ENCODE measurements at regions not wholly inside any gene's neighbourhood (a gene's known extent, or its start where the extent isn't known, plus 50 kb on each side); places are given as distances from the start of the nearest gene placed in this dataset.

DNA sequence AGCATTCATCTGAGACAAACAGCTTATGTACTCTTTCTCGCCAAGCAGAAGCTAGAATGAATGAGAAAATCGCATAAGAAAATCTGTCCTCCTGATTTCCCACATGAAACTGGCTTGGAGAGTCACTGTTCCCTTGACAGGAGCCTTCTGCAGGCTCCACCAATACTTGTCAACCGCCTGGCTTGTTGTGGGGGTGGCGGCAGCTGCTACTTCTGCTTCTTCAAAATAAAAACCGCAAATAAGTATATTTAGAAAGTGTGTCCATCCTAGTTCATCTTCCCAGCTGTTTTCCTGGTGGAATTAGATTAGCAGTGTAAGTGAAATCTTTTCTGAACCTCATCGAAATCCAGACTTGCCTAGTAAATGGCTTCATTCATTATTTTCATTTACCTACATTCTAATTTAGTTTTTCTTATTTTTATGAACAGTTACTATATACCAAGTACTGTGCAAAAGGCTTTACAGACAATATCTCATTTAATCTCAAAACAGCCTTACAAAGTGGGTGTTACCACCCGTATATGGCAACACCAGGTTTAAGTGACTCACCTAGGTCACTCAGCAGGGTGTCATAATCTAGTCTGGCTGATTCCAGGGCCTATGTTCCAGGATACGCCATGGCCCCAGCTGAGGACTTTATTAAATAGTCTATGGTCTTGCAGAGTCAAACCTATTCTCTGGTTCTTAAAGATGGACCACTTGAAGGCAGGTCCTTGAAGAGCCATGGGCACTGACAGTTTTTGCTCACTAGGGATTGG, 104.6 kb upstream of the IGFBP7 start:
- FAIRE-seq = no peak
- intact Hi-C loops (cut with DNase I) = no loop called here

DNA sequence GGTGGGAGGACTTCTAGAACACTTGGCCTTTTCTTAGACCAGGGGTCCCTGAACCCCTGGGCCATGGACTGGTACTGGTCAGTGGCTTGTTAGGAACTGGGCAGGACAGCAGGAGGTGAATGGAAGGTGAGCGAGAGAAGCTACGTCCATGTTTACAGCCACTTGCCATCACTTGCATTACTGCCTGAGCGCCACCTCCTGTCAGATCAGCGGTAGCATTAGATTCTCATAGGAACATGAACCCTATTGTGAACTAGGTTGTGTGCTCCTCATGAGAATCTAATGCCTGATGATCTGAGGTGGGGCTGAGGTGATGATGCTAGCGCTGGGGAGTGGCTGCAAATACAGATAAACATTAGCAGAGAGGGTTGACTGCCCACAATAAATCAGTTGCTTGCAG, 100.9 kb upstream of the IGFBP7 start:
- Histone ChIP-seq H3K9ac (ENCODE audit: low read length in 3 of 3) (no peak overlapping the region), H3K36me3 (ENCODE audit: control insufficient read depth in 2 of 3, insufficient read depth in 3 of 3, low read length in 3 of 3) (no peaks in the 10 kb centered on the region), H3K4me1 (ENCODE audit: control insufficient read depth in 2 of 3, insufficient read depth in 2 of 3, low read depth in 1 of 3, low read length in 3 of 3) (no peaks in the 10 kb centered on the region), H3K27me3 (ENCODE audit: control insufficient read depth, insufficient read depth, low read length) (no peaks in the 10 kb centered on the region), H3K9me3 (ENCODE audit: control insufficient read depth in 2 of 3, insufficient read depth in 1 of 3, low read length in 3 of 3) (no peaks in the 10 kb centered on the region), H3K4me3 (ENCODE audit: low read length in 3 of 3) (no peak overlapping the region), H3K27ac (ENCODE audit: low read depth in 2 of 2, low read length in 2 of 2) (no peak overlapping the region)
- intact Hi-C loops (cut with DNase I) = no loop called here
- TF ChIP-seq, protein P1, sequence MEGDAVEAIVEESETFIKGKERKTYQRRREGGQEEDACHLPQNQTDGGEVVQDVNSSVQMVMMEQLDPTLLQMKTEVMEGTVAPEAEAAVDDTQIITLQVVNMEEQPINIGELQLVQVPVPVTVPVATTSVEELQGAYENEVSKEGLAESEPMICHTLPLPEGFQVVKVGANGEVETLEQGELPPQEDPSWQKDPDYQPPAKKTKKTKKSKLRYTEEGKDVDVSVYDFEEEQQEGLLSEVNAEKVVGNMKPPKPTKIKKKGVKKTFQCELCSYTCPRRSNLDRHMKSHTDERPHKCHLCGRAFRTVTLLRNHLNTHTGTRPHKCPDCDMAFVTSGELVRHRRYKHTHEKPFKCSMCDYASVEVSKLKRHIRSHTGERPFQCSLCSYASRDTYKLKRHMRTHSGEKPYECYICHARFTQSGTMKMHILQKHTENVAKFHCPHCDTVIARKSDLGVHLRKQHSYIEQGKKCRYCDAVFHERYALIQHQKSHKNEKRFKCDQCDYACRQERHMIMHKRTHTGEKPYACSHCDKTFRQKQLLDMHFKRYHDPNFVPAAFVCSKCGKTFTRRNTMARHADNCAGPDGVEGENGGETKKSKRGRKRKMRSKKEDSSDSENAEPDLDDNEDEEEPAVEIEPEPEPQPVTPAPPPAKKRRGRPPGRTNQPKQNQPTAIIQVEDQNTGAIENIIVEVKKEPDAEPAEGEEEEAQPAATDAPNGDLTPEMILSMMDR (IDR thresholded peaks at IDR 0.05; ENCODE audit: borderline replicate concordance, extremely low read depth, insufficient read depth) = no peak
- DNase-seq (no peak), FAIRE-seq (no peak)

More for the DNA sequence above, 104.6 kb upstream of the IGFBP7 start:
- TF ChIP-seq, protein P1 (IDR thresholded peaks at IDR 0.05; ENCODE audit: borderline replicate concordance, extremely low read depth, insufficient read depth) = no peak
- no peak for DNase-seq
- no peak overlapping the region for H3K27ac ChIP-seq (ENCODE audit: low read depth in 2 of 2, low read length in 2 of 2)
- no peaks in the 10 kb centered on the region for H3K9me3 ChIP-seq (ENCODE audit: control insufficient read depth in 2 of 3, insufficient read depth in 1 of 3, low read length in 3 of 3)
- H3K4me1 ChIP-seq (ENCODE audit: control insufficient read depth in 2 of 3, insufficient read depth in 2 of 3, low read depth in 1 of 3, low read length in 3 of 3) = no peaks in the 10 kb centered on the region
- no peaks in the 10 kb centered on the region for H3K36me3 ChIP-seq (ENCODE audit: control insufficient read depth in 2 of 3, insufficient read depth in 3 of 3, low read length in 3 of 3)
- H3K27me3 ChIP-seq (ENCODE audit: control insufficient read depth, insufficient read depth, low read length) = no peaks in the 10 kb centered on the region
- no peak overlapping the region for H3K4me3 ChIP-seq (ENCODE audit: low read length in 3 of 3)
- no peak overlapping the region for H3K9ac ChIP-seq (ENCODE audit: low read length in 3 of 3)

DNA sequence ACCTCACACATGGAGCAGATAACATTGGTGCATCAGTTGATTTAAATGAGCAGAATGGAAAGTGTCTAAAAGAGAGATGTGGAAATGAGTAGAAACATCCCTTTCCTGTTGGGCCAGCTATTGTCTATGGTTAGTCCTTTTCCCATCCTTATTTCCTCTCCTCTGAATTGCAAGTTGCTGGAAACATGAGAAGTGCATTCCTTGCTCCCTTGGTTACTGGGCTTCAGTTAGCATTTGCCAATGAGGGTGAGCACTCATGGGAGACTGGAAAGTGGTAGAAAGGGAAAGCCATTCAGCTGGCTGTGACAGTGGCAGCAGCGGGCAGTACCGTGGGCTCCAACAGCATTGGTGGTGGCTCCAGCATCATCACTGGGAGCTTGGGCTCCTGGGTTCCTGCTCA, 96.0 kb upstream of the IGFBP7 start:
- H3K9me3 ChIP-seq (ENCODE audit: control insufficient read depth in 2 of 3, insufficient read depth in 1 of 3, low read length in 3 of 3) = no peaks in the 10 kb centered on the region
- TF ChIP-seq, protein P1 (IDR thresholded peaks at IDR 0.05; ENCODE audit: borderline replicate concordance, extremely low read depth, insufficient read depth) = no peak
- H3K27me3 ChIP-seq (ENCODE audit: control insufficient read depth, insufficient read depth, low read length) = no peaks in the 10 kb centered on the region
- H3K36me3 ChIP-seq (ENCODE audit: control insufficient read depth in 2 of 3, insufficient read depth in 3 of 3, low read length in 3 of 3) = no peaks in the 10 kb centered on the region
- no peaks in the 10 kb centered on the region for H3K4me1 ChIP-seq (ENCODE audit: control insufficient read depth in 2 of 3, insufficient read depth in 2 of 3, low read depth in 1 of 3, low read length in 3 of 3)
- DNase-seq (peak in 3 of 5 donors; percentile 29 to 75 (median 64)), FAIRE-seq (no peak)
- H3K4me3 ChIP-seq (ENCODE audit: low read length in 3 of 3) = no peak overlapping the region
- H3K27ac ChIP-seq (ENCODE audit: low read depth in 2 of 2, low read length in 2 of 2) = no peak overlapping the region
- no peak overlapping the region for H3K9ac ChIP-seq (ENCODE audit: low read length in 3 of 3)
- intact Hi-C loops (cut with DNase I) = no loop called here

All from kidney (tissue), 13 donors.